ENCODE measurements at regions not wholly inside any gene's neighbourhood (a gene's known extent, or its start where the extent isn't known, plus 50 kb on each side); places are given as distances from the start of the nearest gene placed in this dataset.
"Not testable (repeated sequence)": the region's sequence is repeated elsewhere in the genome, so short reads cannot be mapped to it uniquely, and the experiment has no call there.

- H3K36me3 Mint-ChIP-seq (ENCODE audit: insufficient read depth); DNase-seq; ATAC-seq; H3K4me3 Mint-ChIP-seq; H3K9me3 Mint-ChIP-seq; H3K4me1 Mint-ChIP-seq (ENCODE audit: low read depth); H3K27me3 Mint-ChIP-seq (ENCODE audit: low read depth): not testable (repeated sequence)
These were observed 70.2 kb downstream of the LGALS9C start for GRCh38 chr17:18546514-18547398.

GRCh38 chr17:18557086-18557485, 80.5 kb downstream of the LGALS9C start:
- H3K9me3 Mint-ChIP-seq; H3K36me3 Mint-ChIP-seq (ENCODE audit: insufficient read depth); ATAC-seq; H3K4me3 Mint-ChIP-seq; H3K4me1 Mint-ChIP-seq (ENCODE audit: low read depth); DNase-seq; H3K27me3 Mint-ChIP-seq (ENCODE audit: low read depth): not testable (repeated sequence)

GRCh38 chr17:18563381-18564098, 80.7 kb downstream of the TBC1D28 start:
- H3K36me3 Mint-ChIP-seq (ENCODE audit: insufficient read depth); DNase-seq; H3K4me1 Mint-ChIP-seq (ENCODE audit: low read depth); H3K9me3 Mint-ChIP-seq; H3K27me3 Mint-ChIP-seq (ENCODE audit: low read depth): not testable (repeated sequence)
- peak; percentile 57 to 67 for ATAC-seq
- H3K4me3 Mint-ChIP-seq, result peak overlapping the region; percentile 55

GRCh38 chr17:18564099-18564448, 80.1 kb downstream of the TBC1D28 start:
- not testable (repeated sequence) for H3K27me3 Mint-ChIP-seq (ENCODE audit: low read depth); H3K9me3 Mint-ChIP-seq; H3K36me3 Mint-ChIP-seq (ENCODE audit: insufficient read depth); H3K4me1 Mint-ChIP-seq (ENCODE audit: low read depth)
- peak overlapping the region; percentile 55 for H3K4me3 Mint-ChIP-seq
- ATAC-seq, result peak; percentile 81 to 85
- peak; percentile 12 for DNase-seq

GRCh38 chr17:18568108-18568995, 75.8 kb downstream of the TBC1D28 start:
- ATAC-seq; DNase-seq; H3K36me3 Mint-ChIP-seq (ENCODE audit: insufficient read depth); H3K4me1 Mint-ChIP-seq (ENCODE audit: low read depth); H3K4me3 Mint-ChIP-seq; H3K9me3 Mint-ChIP-seq: not testable (repeated sequence)
- H3K27me3 Mint-ChIP-seq (ENCODE audit: low read depth), result peaks cover 19% of the 10 kb centered on the region

- H3K4me1 Mint-ChIP-seq (ENCODE audit: low read depth); H3K9me3 Mint-ChIP-seq; ATAC-seq; DNase-seq; H3K36me3 Mint-ChIP-seq (ENCODE audit: insufficient read depth); H3K4me3 Mint-ChIP-seq: not testable (repeated sequence)
- peaks cover 18% of the 10 kb centered on the region for H3K27me3 Mint-ChIP-seq (ENCODE audit: low read depth)
These were observed 74.7 kb downstream of the TBC1D28 start for GRCh38 chr17:18569489-18569913.

- ATAC-seq; H3K9me3 Mint-ChIP-seq; H3K4me1 Mint-ChIP-seq (ENCODE audit: low read depth): not testable (repeated sequence)
These were observed 71.7 kb downstream of the TBC1D28 start for GRCh38 chr17:18572536-18572935.

GRCh38 chr17:18574137-18574536, 70.1 kb downstream of the TBC1D28 start:
- H3K36me3 Mint-ChIP-seq (ENCODE audit: insufficient read depth); H3K4me3 Mint-ChIP-seq; DNase-seq; H3K4me1 Mint-ChIP-seq (ENCODE audit: low read depth); ATAC-seq; H3K9me3 Mint-ChIP-seq: not testable (repeated sequence)
- peaks cover 10% of the 10 kb centered on the region for H3K27me3 Mint-ChIP-seq (ENCODE audit: low read depth)

More at GRCh38 chr17:18572536-18572935, 71.7 kb downstream of the TBC1D28 start:
- H3K27me3 Mint-ChIP-seq (ENCODE audit: low read depth), result peaks cover 15% of the 10 kb centered on the region
- H3K36me3 Mint-ChIP-seq (ENCODE audit: insufficient read depth); DNase-seq; H3K4me3 Mint-ChIP-seq: not testable (repeated sequence)

All from activated T-cell treated with anti-CD3 and anti-CD28 coated beads, Interleukin-2, amount 50 U/mL, for 4 hours (primary cell).